GM21723 (cell line): ENCODE measurements at regions not wholly inside any gene's neighbourhood (a gene's known extent, or its start where the extent isn't known, plus 50 kb on each side); places are given as distances from the start of the nearest gene placed in this dataset.
"Not testable (repeated sequence)": the region's sequence is repeated elsewhere in the genome, so short reads cannot be mapped to it uniquely, and the experiment has no call there.

Experiments used
- ATAC-seq: cut with Tn5 transposase; IDR thresholded peaks from one replicate; pipeline ENCODE4 v1.9.1; 2021; ENCODE audit warnings: mild to moderate bottlenecking, moderate library complexity; ENCODE audit not compliant: unreplicated experiment

GRCh38 chr2:198544461-198544860 lies 740.1 kb downstream of the PLCL1 start:
- ATAC-seq: no peak

- ATAC-seq: no peak
Observed at GRCh38 chr2:198534756-198535155, 730.4 kb downstream of the PLCL1 start.

GRCh38 chr2:198525211-198525969 lies 721.0 kb downstream of the PLCL1 start:
- ATAC-seq: no peak

- ATAC-seq: no peak
Observed at GRCh38 chr2:198523710-198524109, 719.3 kb downstream of the PLCL1 start.

GRCh38 chr2:198518935-198519334 lies 714.5 kb downstream of the PLCL1 start:
- ATAC-seq: no peak

- no peak for ATAC-seq
Observed at GRCh38 chr2:198517976-198518375, 713.6 kb downstream of the PLCL1 start.

GRCh38 chr2:198508610-198509009 lies 704.2 kb downstream of the PLCL1 start:
- ATAC-seq: not testable (repeated sequence)

GRCh38 chr2:198499539-198499938 lies 695.1 kb downstream of the PLCL1 start:
- no peak for ATAC-seq

- ATAC-seq: no peak
Observed at GRCh38 chr2:198498516-198498915, 694.1 kb downstream of the PLCL1 start.

GRCh38 chr2:198498048-198498447 lies 693.7 kb downstream of the PLCL1 start:
- no peak for ATAC-seq

- ATAC-seq: no peak
Observed at GRCh38 chr2:198494931-198495330, 690.5 kb downstream of the PLCL1 start.

- no peak for ATAC-seq
Observed at GRCh38 chr2:198490748-198491147, 686.4 kb downstream of the PLCL1 start.

- no peak for ATAC-seq
Observed at GRCh38 chr2:198488964-198489363, 684.6 kb downstream of the PLCL1 start.

GRCh38 chr2:198483051-198483450 lies 678.7 kb downstream of the PLCL1 start:
- no peak for ATAC-seq

GRCh38 chr2:198479065-198479464 lies 674.7 kb downstream of the PLCL1 start:
- ATAC-seq: no peak

GRCh38 chr2:198478361-198478760 lies 674.0 kb downstream of the PLCL1 start:
- ATAC-seq: no peak

- no peak for ATAC-seq
Observed at GRCh38 chr2:198476007-198476406, 671.6 kb downstream of the PLCL1 start.

- no peak for ATAC-seq
Observed at GRCh38 chr2:198471291-198471690, 666.9 kb downstream of the PLCL1 start.

- no peak for ATAC-seq
Observed at GRCh38 chr2:198468136-198468535, 663.7 kb downstream of the PLCL1 start.

GRCh38 chr2:198465970-198466369 lies 661.6 kb downstream of the PLCL1 start:
- no peak for ATAC-seq

- no peak for ATAC-seq
Observed at GRCh38 chr2:198456418-198456817, 652.0 kb downstream of the PLCL1 start.

GRCh38 chr2:198453866-198454265 lies 649.5 kb downstream of the PLCL1 start:
- no peak for ATAC-seq

- peak; percentile 70 for ATAC-seq
Observed at GRCh38 chr2:198452327-198452726, 647.9 kb downstream of the PLCL1 start.
